Right ventricle myocardium inferior (tissue), 1 donor: ENCODE measurements at regions not wholly inside any gene's neighbourhood (a gene's known extent, or its start where the extent isn't known, plus 50 kb on each side); places are given as distances from the start of the nearest gene placed in this dataset.
"Not testable (repeated sequence)": the region's sequence is repeated elsewhere in the genome, so short reads cannot be mapped to it uniquely, and the experiment has no call there.

Experiments used
- ATAC-seq: fragments of 200-7000 bp; cut with Tn5 transposase; one replicate; pipeline ENCODE4 v1.9.1; 2020; ENCODE audit warnings: mild to moderate bottlenecking, moderate library complexity
- DNase-seq: peaks from one replicate; pipeline ENCODE4 v3.0.0; 2021; ENCODE audit errors: missing footprints
- intact Hi-C: fragments of 100-400 bp; cut with DNase I; formaldehyde crosslinking; loops from one replicate; pipeline ENCODE4 v1.11.0; 2022
- donor health status: DM: no; HTN: yes; CAD: no; lungs with severe emphysema.

DNA sequence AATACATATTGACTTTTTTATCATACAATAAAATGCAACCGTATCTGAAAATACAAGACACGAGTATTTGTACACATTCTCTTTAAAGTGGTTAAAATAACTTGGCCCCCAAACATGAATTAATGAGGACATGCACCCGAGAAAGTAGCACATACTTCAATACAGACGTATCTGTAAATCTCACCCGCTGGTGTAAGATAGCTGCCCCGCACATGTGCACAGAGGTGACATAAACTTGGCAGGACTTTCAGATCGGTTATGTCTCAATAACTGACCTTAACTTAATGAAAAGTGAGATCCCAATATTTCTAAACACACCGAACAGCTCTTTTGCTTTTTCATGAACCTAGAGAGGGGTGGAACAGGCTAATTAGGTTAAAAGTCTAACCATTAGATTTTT is 91.5 kb upstream of the RPS6KA2 start:
- intact Hi-C loops, result no loop called here
- no peak for ATAC-seq
- DNase-seq, result no peak

DNA sequence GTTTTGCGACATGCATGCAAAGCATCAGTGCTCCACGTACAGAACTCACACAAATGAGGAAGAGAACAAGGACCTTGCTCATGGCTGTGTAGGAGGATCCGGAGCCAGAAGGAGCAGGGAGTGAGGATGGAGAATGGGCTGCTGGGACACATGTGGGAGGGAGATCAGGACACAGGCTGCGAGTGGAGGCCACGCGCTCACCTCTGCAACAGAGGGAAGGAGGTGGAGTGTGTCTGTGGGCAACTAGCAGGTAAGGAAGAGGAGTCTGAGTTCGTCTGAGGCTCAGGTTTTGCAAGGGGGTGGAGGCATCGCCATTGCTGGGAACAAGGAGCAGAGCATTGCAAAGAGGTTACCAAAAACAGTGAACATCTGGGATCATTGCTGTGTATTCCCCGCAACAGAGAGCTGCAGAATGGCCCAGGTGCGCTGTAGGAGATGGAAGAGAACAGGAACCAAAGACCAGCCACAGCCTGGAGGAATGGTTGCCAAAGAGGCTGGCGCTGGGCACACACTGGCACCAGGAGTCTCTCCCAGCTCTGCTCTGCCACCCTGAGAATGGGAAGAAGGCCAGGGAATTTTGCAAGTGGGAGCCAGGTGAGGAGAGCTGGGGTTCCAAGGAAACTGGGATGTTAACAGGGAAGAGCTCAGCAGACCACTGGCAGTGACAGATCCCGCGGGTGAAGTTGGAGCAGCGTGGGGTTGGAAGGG is 90.0 kb upstream of the RPS6KA2 start:
- intact Hi-C loops, result no loop called here
- ATAC-seq (no peak), DNase-seq (no peak)

DNA sequence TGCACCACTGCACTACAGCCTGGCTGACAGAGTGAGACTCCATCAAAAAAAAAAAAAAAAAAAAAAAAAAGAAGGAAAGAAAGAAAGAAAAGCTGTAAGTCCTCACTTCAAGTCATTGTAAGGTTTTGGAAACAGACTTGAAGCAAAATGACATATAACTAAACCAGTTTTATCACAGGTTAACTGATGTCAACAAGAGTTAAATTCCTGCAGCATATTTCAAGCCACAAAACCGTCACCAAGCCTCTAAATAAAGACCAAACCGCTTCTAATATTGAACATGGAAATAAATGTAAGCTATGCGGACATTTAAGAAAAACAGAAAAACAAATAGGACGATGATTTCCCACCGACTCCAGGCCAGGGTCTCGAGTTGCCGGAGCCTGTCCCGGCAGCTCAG is 88.9 kb upstream of the RPS6KA2 start:
- DNase-seq, result no peak
- ATAC-seq, result no peak
- intact Hi-C loops, result no loop called here

DNA sequence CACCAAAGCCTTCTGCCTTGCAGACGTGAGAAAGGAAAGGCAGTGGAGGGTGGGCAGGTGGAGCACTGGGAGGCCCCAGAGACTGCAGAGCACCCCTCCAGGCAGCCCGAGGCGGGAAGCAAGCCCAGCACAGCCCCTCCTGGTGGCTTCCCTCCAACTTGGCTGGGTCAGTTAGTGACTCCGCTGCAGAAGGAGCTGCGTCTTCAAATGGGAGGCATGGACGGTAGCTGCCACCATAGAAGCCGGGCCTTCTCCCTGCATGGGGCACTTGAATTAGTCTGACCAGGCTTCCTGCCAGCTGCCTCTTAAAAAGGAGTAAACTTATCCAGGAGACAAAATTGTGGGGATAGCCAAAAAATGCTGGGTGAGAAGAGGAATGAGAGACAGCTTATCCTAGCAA is 88.0 kb upstream of the RPS6KA2 start:
- no peak for DNase-seq
- ATAC-seq, result no peak
- intact Hi-C loops, result no loop called here

DNA sequence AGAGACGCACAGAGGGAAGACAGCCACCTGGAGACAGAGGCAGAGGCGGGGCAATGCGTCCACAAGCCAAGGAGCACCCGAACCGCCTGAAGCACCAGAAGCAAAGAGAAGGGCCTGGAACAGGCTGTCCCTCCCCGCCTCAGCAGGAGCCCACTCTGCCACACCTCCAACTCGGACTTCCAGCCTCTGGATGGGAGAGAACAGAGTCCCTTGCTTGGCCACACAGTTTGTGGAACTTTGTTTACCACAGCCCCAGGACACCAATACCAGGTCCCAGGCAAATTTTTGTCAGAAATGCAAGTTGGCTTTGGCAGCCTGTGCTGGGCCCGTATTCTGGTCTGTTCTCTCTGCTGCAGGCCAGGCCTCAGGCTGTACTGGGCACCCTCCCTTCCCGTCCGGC is 87.5 kb upstream of the RPS6KA2 start:
- ATAC-seq (no peak), DNase-seq (no peak)
- intact Hi-C loops, result no loop called here

DNA sequence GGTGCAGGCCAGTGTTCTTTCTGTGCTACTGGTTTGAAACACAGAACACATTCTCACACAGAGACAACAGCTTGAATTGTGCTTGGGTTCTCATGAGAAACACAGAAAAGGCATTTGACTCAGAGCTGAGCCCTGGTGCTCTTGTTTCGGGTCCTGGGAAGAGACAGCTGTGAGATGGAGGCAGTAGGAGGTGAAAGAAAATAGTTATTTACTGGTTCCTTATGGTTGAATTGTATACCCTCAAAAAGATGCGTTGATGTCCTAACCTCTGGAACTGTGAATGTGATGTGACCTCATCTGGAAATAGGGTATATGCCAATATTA is 87.1 kb upstream of the RPS6KA2 start:
- intact Hi-C loops, result no loop called here
- DNase-seq, result no peak
- no peak for ATAC-seq

DNA sequence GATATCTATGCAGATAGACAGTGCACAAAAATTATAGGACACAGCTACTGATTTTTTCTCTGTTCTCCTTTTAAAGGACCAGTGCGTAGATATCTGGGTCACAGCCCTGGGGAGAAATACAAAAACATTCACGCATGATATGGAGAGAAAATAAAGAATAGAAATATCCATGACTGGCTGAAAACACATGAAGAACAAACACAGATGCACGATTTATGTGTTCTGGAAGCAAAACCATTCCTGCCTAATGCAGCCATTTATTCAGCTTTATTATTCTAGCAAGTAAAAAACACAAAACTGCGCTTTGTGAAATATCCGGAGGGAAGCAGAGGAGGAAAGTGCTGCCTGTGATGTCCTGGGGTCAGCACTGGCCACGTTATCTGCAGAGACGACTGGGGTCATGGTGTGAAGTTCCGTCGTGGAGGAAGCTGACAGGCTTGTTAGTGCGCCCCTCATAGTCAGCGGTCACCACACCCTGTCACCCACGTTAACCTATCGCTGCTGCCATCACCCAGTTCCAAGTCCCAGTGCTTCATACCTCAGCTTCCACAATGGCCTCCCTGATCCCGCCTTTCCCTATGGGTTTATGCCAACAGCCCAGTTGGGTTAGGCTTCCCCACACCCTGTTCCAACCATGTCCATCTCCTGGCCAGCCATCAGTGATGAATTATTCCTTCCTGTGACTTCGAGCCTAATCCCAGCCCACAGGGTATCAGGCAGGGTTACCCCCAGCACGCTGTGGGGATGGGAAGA is 86.6 kb upstream of the RPS6KA2 start:
- DNase-seq (no peak), ATAC-seq (no peak)
- intact Hi-C loops, result no loop called here

DNA sequence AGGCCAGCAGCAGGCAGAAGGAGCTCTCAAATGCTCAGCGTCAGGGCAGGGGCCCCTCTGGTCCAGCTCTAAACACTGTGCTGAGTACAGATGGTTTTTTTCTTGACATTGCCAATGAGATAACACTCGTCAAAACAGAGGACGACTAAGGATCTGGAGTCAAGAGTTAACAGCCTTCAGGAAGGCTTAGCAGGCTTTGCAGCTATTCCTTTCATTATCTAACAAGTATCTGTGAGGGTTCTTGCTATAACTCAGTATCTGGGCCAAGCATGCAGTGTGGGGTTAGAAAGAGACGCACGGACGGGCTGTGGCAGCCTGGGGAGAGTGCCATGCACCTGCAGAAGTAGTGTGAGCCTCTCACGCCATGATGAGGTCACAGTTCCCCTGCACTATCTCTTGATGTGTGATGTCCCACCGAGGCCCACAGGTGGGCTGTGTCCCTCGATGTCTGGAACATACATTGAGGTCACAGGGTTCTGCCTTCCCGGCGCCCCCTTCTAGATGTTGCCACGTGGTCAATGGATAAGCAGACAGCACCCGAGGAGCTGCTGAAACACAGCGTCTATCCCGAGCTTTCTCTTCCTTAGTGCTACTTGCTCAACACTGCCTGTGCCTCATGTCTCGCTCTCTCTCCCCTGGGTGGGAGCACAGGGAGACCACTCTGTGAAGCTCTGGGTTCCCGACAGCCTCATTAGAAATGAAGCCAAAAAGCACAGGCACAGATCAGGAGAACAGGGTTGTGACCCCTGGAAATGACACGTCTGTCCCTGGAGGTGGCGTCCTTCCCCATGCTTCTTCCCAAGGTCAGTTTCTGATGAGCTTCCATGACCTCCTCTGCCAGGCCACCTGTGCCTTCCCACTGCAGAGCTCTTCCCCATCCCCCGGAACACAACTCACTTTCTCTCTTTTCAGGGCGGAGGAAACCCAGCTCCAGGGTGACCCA is 85.5 kb upstream of the RPS6KA2 start:
- DNase-seq (no peak), ATAC-seq (no peak)
- intact Hi-C loops, result no loop called here

DNA sequence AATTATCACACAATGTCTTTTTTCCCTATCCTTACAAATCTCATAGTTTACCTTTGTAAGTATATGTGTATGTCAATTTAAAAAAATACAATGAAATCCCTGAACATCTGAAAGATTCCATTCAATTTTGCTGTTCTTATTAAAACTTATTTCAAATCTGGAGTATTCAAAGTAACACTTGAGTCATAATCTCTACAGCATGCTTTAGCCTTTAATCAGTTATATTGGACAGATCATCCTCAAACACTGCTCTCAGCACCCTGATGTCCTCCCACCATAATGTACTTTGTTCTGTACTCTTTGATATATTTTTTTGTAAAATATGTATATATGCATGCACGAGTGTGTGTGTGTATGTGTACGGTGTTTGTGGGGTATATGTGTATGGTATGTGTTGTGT is 83.0 kb upstream of the RPS6KA2 start:
- ATAC-seq (no peak), DNase-seq (no peak)
- intact Hi-C loops, result no loop called here

DNA sequence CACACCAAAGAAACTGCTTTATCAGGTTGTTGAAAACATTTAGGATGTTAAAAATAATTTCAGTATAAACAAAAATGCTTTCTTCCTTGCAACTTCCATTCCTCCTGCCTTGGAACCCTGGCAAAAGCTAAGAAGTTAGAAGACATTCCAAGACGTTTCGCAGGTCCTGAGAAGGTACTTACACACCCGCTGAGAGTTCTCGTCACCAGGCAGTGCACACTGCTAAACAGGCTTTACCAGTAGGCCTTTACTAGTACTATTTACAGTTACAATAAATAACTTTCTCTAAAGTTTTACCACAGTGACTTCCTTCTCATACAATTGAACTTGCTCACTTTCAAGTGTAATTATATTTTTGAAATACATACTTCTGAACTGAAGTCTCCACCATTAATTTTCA is 81.4 kb upstream of the RPS6KA2 start:
- intact Hi-C loops, result no loop called here
- DNase-seq (no peak), ATAC-seq (no peak)

DNA sequence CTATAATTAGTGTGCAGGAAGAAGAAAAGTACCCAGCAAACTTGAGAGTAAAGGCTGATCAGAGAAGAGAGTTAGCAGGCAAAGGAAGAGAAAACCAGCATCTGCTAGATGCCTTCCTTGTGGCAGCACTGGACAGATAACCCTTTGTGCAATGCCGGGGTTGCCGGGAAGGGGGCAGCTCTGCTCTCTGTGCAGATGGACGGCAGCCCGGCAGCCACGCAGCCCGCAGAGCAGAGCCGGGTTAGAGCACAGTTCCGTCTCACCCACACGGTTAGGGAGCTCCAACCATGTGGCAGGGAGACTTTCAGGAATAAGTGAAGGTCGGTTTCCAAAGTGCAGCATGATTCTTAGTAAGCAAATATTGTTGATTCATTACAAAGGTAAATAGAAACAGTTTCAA is 80.0 kb upstream of the RPS6KA2 start:
- ATAC-seq, result peak; percentile 67
- intact Hi-C loops, result no loop called here
- no peak for DNase-seq

DNA sequence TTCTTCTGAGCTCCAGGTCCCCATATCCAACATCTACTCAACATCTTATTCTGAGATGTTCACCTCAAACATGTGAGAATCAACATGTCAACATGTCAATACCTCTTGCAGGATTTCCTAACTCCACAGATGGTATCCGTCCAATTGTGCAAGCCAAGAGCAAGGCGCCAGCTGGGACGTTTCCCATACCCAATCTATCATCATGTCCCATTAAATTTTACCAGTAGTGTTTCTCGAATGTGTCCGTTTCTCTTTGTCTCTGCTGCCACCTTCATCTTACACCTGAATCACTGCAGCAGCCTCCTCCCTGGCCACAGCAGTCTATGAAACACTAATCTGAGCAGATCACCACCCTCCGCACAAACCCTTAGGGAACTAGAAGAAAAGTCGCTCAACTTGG is 78.0 kb upstream of the RPS6KA2 start:
- peak; percentile 28 for ATAC-seq

DNA sequence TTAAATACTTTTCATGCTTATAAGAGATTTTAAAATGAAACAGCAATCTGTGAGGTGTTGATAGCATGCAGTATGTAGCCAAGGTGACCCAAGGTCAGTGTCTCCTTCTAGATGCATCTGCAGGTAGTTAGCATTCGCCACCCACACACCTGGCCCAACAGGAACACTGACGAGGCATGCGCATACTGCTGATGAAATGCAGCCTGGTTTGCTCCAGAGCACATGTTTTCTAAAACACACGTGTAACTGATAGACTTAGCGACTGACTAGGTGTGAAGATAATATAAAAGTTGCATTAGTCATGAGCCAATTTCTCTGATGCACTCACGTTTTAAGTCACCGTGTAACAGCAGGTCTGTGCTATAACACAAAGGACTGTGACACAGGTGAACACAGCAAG is 77.1 kb upstream of the RPS6KA2 start:
- intact Hi-C loops, result no loop called here
- no peak for ATAC-seq
- no peak for DNase-seq

More for the DNA sequence above, 78.0 kb upstream of the RPS6KA2 start:
- no peak for DNase-seq
- intact Hi-C loops, result no loop called here

DNA sequence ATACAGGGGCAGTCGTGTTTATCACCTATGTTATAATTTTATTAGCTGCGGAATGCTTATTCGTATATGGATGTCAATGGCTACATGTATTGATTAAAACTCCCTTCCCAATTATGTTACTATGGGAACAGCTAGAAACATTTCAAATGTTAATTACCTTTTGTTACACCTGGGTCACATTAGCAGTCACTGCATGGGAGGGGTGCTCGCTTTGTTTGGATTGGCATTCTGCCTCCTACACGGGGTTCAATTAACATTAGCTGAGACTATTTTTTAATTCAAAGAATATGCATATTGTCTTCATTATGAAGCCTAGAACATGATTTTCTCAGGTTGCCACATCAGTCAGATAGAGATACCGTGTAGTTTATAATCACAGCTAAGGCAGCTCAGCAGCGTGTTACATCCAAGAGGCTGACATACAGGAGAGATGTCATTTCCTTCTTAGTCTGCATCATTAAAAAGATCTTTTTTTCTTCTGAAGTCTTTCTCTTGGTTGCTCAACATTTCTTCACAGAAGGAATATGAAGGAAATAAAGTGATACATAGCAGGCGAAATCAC is 76.2 kb upstream of the RPS6KA2 start:
- intact Hi-C loops, result no loop called here
- DNase-seq (no peak), ATAC-seq (no peak)

DNA sequence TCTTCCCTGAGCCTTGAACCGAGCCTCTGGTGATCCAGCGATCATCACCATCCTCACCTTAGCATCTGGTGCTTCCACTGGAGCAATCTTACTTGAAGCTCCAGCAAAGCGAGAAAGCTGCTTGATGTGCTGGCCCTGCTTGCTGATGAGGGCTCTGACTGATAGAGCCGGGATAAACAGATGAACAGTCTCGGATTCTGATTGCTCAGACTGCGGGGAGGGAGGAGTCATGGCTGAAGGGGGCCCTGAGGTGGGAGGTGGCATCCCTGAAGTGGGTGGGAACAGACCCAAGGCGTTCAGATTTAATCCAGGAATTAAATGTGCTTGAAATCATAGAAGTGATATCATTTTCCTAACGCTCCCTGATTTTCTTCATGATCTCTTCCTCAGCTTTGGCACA is 74.4 kb upstream of the RPS6KA2 start:
- ATAC-seq, intact Hi-C loops: not testable (repeated sequence)

DNA sequence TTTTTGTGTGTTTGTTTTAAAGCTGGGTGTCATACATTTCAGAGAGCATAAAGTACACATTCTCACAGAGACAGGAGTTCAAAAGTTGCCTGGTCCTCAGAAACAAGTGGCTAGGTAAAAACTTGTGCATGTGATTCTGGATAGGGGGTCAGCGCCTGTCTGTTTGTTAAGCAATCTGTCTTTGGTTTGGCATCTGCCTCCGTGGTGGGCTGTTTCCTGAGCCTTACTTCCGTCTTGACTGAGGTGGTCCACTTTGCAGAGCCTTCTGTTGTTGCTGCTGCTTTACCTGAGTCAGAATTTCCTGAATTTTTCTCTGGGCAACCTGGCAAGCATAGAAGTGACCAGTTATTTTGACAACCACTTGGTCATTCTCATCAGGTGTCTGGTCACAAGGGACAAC is 73.8 kb upstream of the RPS6KA2 start:
- intact Hi-C loops, DNase-seq, ATAC-seq: not testable (repeated sequence)

More for the DNA sequence above, 74.4 kb upstream of the RPS6KA2 start:
- DNase-seq, result not testable (repeated sequence)

DNA sequence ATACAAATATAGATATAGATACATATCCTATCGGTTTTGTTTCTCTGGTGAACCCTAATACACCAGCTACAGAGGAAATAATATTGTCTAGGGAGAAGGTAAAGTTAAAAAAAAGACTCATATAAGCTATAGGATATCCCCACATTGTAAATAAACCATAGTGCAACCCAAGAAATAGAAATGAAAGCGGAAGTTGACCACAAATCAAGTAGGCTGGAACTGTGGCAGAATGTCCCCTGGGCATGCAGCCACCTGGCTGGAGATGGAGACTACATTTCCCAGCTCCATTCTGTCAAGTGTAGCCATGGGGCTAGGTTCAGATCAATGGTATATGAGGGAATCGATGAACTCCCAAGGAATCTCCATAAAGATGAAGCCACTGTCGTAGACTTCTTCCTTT is 70.1 kb upstream of the RPS6KA2 start:
- DNase-seq (no peak), ATAC-seq (no peak)
- intact Hi-C loops, result no loop called here

DNA sequence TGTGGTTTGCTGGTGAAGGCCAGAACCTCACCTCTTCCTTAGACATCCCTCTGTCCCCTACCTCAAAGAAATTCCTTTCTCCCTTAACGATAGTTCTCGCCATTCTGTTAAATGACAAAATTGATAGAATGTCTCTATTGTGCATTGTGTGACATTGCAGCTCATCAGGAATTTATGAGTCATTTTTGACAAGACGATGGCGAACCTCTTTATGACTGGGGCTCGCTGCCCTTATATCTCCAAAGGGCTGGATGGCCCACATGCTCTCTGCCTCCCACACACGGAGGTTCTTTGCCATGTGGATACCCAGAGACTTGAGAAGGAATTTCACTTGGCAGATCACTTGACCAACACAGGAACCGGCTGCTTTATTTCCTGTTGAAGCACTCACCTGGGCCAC is 66.8 kb upstream of the RPS6KA2 start:
- no peak for ATAC-seq
- DNase-seq, result no peak
- intact Hi-C loops, result loop anchor here (5.0 kb wide), 1 partner anchor 67 kb away; the partner anchor contains the start of gene RPS6KA2

DNA sequence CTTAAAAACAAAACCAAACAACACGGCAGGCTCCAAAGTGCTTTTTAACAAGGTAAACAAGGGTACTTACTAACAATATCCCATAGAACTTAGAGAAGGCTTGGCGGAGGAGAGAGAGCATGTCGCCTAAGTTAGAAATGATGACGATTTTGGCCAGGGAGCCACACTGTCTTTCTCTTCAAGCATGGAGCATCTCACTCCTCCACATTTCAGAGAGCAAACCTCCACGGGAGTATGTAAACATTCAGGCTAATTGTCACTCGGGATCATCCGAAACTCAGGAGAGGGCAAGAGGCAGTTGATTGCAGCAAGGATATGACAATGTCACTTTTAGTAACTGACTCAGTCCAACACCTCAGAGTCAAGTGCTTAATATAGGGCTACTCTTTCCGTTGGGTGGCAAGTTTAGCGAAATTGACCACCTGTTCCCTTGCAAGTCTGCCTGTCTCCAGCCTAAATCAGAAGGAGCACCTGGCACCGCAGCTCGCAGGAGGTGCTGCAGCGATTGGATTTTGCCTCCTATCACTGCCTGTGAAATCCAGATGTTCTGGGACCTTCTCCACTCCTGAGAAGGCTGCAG is 65.8 kb upstream of the RPS6KA2 start:
- intact Hi-C loops, result loop anchor here (5.0 kb wide), 1 partner anchor 66 kb away; the partner anchor contains the start of gene RPS6KA2
- ATAC-seq (no peak), DNase-seq (no peak)
